ENCODE measurements at regions not wholly inside any gene's neighbourhood (a gene's known extent, or its start where the extent isn't known, plus 50 kb on each side); places are given as distances from the start of the nearest gene placed in this dataset.

- no peak for TF ChIP-seq CTCF (IDR thresholded peaks at IDR 0.05)
- TF ChIP-seq POLR2A (IDR thresholded peaks at IDR 0.05) = no peak
- no peak for TF ChIP-seq POLR2AphosphoS5 (IDR thresholded peaks at IDR 0.05; ENCODE audit: insufficient read depth in 1 of 2, low read depth in 1 of 2)
These were observed 101.2 kb upstream of the GALNT13 start for GRCh38 chr2:153770359-153770991.

All from vagina (tissue), 2 donors.